ENCODE measurements at regions not wholly inside any gene's neighbourhood (a gene's known extent, or its start where the extent isn't known, plus 50 kb on each side); places are given as distances from the start of the nearest gene placed in this dataset.

DNA sequence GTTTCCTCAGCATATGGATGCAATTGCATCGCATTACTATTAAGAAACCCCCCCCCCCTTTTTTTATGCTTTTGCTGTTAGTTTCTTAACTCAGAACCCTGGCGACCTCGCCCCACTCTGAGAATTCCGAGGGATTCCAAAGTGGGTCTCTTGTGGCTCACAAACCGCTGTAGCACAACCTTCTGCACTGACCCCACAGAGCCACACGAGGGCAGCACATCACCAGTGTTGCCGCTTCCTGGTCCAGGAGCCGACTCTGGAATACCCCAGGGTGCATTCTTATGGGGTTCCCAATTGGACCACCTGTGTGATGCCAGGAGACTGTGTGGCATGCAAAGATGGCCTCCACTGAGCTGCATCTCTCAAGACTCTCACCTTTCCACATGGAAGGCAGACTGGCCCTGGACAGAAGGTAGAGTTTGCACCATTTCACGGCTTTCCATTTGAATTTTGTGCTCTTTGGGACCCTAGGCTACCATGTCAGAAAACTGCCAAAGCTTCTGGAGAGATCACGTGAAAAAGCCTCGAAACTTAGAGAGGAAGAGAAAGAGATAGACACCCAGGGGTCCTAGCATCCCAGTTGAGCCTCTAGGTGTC is 432.7 kb upstream of the ASIC2 start:
- no peaks in the 10 kb centered on the region for H3K36me3 ChIP-seq (replicated peaks)
- H3K4me1 ChIP-seq = no peaks in the 10 kb centered on the region
- H3K9me3 ChIP-seq = no peaks in the 10 kb centered on the region
- H3K27me3 ChIP-seq (ENCODE audit: low read depth) = peaks cover 2% of the 10 kb centered on the region; the same call in 1 of the 2 replicates
- no peak overlapping the region for H3K4me3 ChIP-seq
- in situ Hi-C loops (cut with MboI; ENCODE audit: low sequenced_read_pairs) = no loop called here
- DNase-seq (ENCODE audit: low spot score in 2 of 2) = peak in 1 of 2 experiments; percentile 65

DNA sequence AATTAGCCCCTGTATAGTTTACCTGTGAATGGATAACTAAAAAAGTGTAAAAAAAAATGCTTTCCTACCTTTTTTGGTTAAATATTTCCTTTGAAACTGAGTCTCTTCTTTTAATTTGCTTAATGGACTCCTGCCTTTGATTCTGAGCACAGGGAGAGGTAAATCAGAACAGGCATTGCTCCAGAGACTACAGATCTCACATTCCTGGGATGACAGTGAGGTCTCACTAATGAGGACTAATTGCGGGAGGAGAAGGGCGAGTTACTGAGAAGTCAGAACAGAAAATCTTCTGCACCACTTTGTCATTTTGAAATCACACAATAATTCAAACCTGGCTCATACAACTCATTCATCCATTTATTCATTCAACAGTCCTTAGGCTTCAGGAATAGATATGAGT is 437.0 kb upstream of the ASIC2 start:
- no peaks in the 10 kb centered on the region for H3K36me3 ChIP-seq (replicated peaks)
- H3K27me3 ChIP-seq (ENCODE audit: low read depth) = peaks cover 2% of the 10 kb centered on the region; the same call in 1 of the 2 replicates
- H3K9me3 ChIP-seq = no peaks in the 10 kb centered on the region
- H3K4me3 ChIP-seq = no peak overlapping the region
- no peak for DNase-seq (ENCODE audit: low spot score in 2 of 2)
- in situ Hi-C loops (cut with MboI; ENCODE audit: low sequenced_read_pairs) = no loop called here
- H3K4me1 ChIP-seq = no peaks in the 10 kb centered on the region

DNA sequence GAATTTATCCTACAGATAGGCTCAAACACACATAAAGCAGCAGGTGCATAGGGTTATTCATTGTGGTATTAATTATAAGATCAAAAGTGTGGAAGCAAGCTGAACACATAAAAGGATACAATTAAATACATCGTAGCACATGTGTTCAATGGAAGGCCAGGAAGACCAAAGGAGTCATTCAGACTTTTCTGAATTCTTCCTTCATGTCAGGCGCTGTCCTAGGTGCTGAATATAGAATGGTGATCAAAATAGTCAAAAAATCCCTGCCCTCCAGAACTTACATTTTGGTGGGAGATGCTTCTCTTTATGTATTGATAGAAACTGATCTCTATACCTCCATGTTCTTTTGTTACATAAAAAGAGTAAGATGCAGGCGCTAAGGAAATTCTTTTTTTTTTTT is 439.0 kb upstream of the ASIC2 start:
- Histone ChIP-seq H3K4me3 (no peak overlapping the region), H3K9me3 (no peaks in the 10 kb centered on the region), H3K27me3 (ENCODE audit: low read depth) (peaks cover 3% of the 10 kb centered on the region; the same call in 1 of the 2 replicates), H3K36me3 (replicated peaks) (no peaks in the 10 kb centered on the region), H3K4me1 (no peaks in the 10 kb centered on the region)
- in situ Hi-C loops (cut with MboI; ENCODE audit: low sequenced_read_pairs) = no loop called here
- no peak for DNase-seq (ENCODE audit: low spot score in 2 of 2)

DNA sequence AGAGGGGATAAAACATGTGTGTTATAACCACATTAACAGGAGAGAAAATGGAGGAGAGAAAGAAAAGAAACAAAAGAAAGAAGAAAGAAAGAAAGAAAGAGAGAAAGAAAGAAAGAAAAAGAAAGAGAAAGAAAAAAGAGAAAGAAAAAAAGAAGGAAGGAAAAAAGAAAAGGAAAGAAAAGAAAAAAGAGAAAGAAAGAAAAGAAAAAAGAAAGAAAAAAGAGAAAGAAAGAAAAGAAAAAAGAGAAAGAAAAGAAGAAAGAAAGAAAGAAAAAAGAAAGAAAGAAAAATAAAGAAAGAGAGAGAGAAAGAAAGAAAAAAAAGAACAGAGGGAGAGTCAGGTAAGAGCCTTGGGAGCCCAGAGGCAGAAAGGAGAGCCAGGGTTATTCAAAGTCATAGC is 446.6 kb upstream of the ASIC2 start:
- H3K36me3 ChIP-seq (replicated peaks) = no peaks in the 10 kb centered on the region
- in situ Hi-C loops (cut with MboI; ENCODE audit: low sequenced_read_pairs) = no loop called here
- H3K4me3 ChIP-seq = no peak overlapping the region
- H3K27me3 ChIP-seq (ENCODE audit: low read depth) = 0 out of 2 replicates have a peak, but pooled peaks cover 2% of the 10 kb centered on the region
- H3K9me3 ChIP-seq = no peaks in the 10 kb centered on the region
- no peaks in the 10 kb centered on the region for H3K4me1 ChIP-seq
- DNase-seq (ENCODE audit: low spot score in 2 of 2) = no peak

DNA sequence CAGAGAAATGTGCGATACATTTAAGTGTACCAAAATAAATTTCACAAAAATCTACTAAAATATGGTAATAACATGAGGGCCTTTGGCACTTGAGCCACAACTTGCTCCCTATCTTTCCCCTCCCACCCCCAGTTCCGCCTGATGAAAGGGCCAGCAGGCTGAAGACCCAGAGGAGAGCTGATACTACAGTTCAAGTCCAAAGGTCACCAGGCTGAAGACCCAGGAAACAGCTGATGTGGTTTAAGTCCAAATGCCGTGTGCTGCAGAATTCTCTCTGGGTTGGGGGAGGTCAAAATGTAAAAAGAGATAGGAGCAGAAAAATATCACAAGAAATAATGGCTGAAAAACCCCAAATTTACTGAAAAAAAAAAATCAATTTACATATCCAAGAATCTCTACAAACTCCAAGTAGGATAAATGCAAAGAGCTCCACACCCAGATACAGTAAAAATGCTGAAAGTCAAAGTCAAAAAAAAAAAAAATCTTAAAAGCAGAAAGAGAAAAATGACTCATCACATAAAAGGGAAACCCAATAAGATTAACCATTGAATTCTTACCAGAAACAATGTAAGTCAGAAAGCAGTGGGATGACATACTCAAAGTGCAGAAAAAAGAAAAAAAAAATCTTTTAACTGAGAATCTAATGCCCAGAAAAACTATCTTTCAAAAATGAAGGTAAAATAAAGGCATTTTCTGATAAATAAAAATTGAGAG is 452.1 kb upstream of the ASIC2 start:
- in situ Hi-C loops (cut with MboI; ENCODE audit: low sequenced_read_pairs) = no loop called here
- H3K4me3 ChIP-seq = no peak overlapping the region
- no peaks in the 10 kb centered on the region for H3K27me3 ChIP-seq (ENCODE audit: low read depth)
- DNase-seq (ENCODE audit: low spot score in 2 of 2) = no peak
- H3K9me3 ChIP-seq = no peaks in the 10 kb centered on the region
- H3K4me1 ChIP-seq = no peaks in the 10 kb centered on the region; the same call in 1 of the 2 replicates
- no peaks in the 10 kb centered on the region for H3K36me3 ChIP-seq (replicated peaks)

DNA sequence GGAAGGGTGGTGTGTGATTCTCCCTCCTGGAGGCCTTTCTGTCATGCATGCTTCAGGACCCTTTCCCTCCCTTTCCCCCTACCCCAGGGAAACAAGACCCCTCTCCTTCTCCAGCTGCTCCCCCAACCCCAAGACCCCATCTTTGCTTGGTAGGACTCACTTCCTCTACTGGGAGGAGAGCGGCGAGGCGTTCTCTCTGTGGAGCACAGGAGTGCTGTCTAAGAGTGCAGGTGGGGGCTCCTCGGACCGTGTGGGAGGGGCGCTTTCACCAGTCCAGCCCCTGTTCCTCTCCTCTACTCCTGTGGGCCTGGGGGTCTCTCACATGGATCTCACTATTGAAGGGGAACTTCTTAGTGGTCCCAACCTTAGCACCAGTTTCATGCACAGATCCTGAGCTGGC is 456.1 kb upstream of the ASIC2 start:
- H3K4me3 ChIP-seq = no peak overlapping the region
- no peaks in the 10 kb centered on the region for H3K9me3 ChIP-seq
- in situ Hi-C loops (cut with MboI; ENCODE audit: low sequenced_read_pairs) = no loop called here
- 0 out of 2 replicates have a peak, but pooled peaks cover 2% of the 10 kb centered on the region for H3K27me3 ChIP-seq (ENCODE audit: low read depth)
- peaks cover 10% of the 10 kb centered on the region for H3K4me1 ChIP-seq
- DNase-seq (ENCODE audit: low spot score in 2 of 2) = no peak
- no peaks in the 10 kb centered on the region for H3K36me3 ChIP-seq (replicated peaks)

DNA sequence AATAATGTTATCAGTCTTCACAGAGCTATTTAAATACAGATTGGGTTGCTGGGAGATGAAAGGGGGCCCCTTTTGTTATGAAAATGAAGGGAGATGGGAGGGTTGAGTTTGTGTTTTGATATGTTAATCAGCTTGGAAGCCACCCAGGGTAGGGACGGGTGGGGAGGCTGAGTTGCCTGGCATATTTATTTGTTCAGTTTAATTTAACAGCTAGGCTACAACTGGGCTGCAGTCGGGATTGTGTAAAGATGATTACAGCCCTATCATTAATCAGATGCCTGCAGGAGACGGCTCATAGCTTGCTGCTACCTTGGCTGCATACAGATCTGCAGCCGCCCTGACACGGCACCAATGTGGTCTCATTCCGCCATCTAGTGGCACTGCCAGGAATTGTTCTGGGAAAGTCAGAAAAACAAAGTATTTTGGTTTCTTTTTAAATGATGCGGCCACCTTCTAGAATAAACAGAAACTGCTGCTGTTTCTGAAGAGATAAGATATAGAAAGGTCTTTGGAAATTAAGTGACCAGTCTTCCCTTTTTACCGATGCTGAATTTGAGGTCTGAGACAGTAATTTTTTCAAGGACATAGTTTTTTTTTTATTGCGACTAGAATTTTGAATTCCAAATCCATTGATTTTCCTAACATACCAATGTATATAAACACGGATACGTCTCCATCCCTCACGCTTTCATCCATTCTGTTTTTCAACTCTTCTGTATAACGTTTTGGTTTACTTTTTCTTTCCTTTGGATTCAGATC is 458.0 kb upstream of the ASIC2 start:
- no peaks in the 10 kb centered on the region for H3K36me3 ChIP-seq (replicated peaks)
- H3K27me3 ChIP-seq (ENCODE audit: low read depth) = 0 out of 2 replicates have a peak, but pooled peaks cover 2% of the 10 kb centered on the region
- in situ Hi-C loops (cut with MboI; ENCODE audit: low sequenced_read_pairs) = no loop called here
- H3K9me3 ChIP-seq = no peaks in the 10 kb centered on the region
- peak; percentile 79 to 81 for DNase-seq (ENCODE audit: low spot score in 2 of 2)
- H3K4me1 ChIP-seq = peaks cover 10% of the 10 kb centered on the region
- H3K4me3 ChIP-seq = no peak overlapping the region

DNA sequence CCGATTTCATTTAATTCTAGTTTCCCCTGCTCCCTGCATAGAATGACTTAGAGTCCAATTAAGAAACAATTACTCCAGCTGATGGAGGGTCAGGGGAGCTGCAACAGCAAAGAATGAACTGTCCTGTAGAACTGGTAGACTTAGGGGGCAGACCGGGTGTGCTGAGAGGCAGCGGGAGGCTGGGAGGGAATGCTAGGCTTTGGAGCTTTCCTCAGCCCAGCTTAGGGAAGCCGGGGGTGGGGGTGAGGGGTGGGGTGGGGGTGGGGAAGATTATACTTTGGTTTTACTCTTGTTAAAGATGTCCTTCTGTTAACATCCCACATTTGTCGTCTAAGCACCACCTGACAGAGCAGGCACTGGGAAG is 458.6 kb upstream of the ASIC2 start:
- H3K4me3 ChIP-seq = no peak overlapping the region
- H3K9me3 ChIP-seq = no peaks in the 10 kb centered on the region
- H3K36me3 ChIP-seq (replicated peaks) = no peaks in the 10 kb centered on the region
- DNase-seq (ENCODE audit: low spot score in 2 of 2) = no peak
- in situ Hi-C loops (cut with MboI; ENCODE audit: low sequenced_read_pairs) = no loop called here
- peaks cover 10% of the 10 kb centered on the region for H3K4me1 ChIP-seq
- H3K27me3 ChIP-seq (ENCODE audit: low read depth) = 0 out of 2 replicates have a peak, but pooled peaks cover 2% of the 10 kb centered on the region

DNA sequence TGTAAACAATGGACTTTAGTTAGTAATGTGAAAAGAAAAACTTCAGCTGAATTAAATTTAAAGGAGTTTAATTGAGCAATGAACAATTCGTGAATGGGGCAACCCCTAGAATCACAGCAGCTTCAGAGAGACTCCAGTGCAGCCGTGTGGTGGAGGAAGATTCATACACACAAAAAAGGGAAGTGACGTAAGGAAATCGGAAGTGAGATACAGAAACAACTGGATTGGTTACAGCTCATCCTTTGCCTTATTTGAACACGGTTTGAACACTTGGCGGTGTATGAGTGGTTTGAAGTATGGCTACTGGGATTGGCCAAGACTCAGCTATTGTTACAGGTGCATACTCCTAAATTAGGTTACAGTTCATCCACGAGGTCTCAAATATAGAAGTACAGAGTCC is 460.4 kb upstream of the ASIC2 start:
- in situ Hi-C loops (cut with MboI; ENCODE audit: low sequenced_read_pairs) = no loop called here
- Histone ChIP-seq H3K36me3 (replicated peaks) (no peaks in the 10 kb centered on the region), H3K4me1 (peaks cover 10% of the 10 kb centered on the region), H3K9me3 (no peaks in the 10 kb centered on the region), H3K4me3 (no peak overlapping the region), H3K27me3 (ENCODE audit: low read depth) (0 out of 2 replicates have a peak, but pooled peaks cover 2% of the 10 kb centered on the region)
- DNase-seq (ENCODE audit: low spot score in 2 of 2) = no peak

DNA sequence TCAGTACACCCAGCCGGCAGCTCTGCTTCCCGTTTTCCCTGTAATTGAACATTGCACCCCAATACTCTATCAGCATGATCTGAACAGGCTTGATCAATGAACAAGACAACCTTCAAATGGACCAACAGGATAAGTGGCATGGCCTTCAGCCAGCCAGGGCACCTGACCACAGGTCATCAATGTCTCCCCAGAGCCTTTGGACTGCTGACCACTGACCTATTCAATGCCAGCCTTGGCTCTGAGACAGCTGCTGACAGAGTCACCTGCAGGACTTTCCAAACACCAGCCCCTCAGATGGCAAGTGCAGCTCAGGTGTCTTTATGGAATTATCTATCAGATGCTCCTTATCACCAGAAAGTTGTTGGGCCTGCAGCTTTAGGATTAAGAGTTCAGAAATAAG is 462.9 kb upstream of the ASIC2 start:
- H3K27me3 ChIP-seq (ENCODE audit: low read depth) = 0 out of 2 replicates have a peak, but pooled peaks cover 2% of the 10 kb centered on the region
- H3K9me3 ChIP-seq = no peaks in the 10 kb centered on the region
- in situ Hi-C loops (cut with MboI; ENCODE audit: low sequenced_read_pairs) = no loop called here
- no peak for DNase-seq (ENCODE audit: low spot score in 2 of 2)
- no peaks in the 10 kb centered on the region for H3K36me3 ChIP-seq (replicated peaks)
- H3K4me3 ChIP-seq = no peak overlapping the region
- peaks cover 3% of the 10 kb centered on the region for H3K4me1 ChIP-seq

DNA sequence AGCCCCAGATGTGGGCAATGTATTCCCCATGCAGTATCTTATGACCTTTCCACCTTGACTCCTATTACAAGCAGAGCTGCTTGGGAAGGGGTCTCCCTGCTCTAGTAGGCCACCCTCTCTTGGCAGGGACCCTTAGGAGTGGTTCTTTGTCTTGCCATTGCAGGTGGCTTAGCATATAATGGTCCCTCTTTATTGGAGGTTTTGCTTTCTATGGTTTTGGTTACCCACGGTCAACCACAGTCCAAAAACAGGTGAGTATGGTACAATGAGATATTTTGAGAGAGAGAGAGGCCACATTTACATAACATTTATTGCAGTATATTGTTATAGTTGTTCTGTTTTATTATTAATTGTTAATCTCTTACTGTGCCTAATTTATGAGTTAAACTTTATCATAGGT is 472.8 kb upstream of the ASIC2 start:
- Histone ChIP-seq H3K36me3 (replicated peaks) (no peaks in the 10 kb centered on the region), H3K27me3 (ENCODE audit: low read depth) (no peaks in the 10 kb centered on the region), H3K4me3 (no peak overlapping the region), H3K4me1 (no peaks in the 10 kb centered on the region), H3K9me3 (no peaks in the 10 kb centered on the region)
- in situ Hi-C loops (cut with MboI; ENCODE audit: low sequenced_read_pairs) = no loop called here
- DNase-seq (ENCODE audit: low spot score in 2 of 2) = no peak

DNA sequence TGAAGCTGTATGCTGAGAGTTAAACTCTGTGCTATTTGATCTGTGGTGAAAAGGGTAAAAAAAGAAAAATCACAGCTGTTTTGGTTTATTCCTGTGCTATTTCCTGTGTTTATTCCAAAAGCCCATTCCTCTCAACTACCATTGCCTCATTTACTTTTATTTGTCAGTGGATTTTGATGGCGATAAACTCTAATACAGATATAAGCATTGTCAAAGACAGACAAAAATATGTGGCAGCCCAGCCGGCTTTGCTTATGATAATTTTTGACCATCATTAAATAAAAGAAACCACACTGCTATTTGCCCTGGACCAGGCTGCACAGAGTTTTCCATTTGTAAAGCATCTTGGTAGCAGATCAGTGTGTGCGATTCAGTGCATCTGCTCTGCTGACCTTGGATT is 473.6 kb upstream of the ASIC2 start:
- H3K9me3 ChIP-seq = no peaks in the 10 kb centered on the region
- H3K4me3 ChIP-seq = no peak overlapping the region
- in situ Hi-C loops (cut with MboI; ENCODE audit: low sequenced_read_pairs) = no loop called here
- H3K4me1 ChIP-seq = no peaks in the 10 kb centered on the region
- no peak for DNase-seq (ENCODE audit: low spot score in 2 of 2)
- H3K36me3 ChIP-seq (replicated peaks) = no peaks in the 10 kb centered on the region
- no peaks in the 10 kb centered on the region for H3K27me3 ChIP-seq (ENCODE audit: low read depth)

DNA sequence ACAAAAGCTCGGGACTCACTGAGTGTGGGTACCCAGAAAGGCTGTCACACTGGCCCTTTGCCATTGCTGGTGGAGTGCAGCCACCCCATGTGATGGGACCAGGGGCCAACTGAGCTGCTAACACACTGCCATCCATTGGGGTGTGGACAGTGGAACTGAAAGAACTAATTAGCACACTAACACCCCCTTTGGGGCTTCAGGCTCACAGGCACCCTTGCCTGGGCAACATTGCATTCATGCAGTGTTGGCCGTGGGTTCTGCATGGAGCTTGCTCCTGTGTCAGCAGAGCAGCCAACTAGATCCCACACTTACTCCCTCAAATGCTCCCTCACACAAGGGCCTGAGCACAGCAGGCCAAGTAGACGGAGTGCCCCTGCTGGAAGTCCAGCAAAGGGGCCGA is 476.0 kb upstream of the ASIC2 start:
- DNase-seq (ENCODE audit: low spot score in 2 of 2) = no peak
- no peaks in the 10 kb centered on the region for H3K36me3 ChIP-seq (replicated peaks)
- H3K4me1 ChIP-seq = no peaks in the 10 kb centered on the region
- in situ Hi-C loops (cut with MboI; ENCODE audit: low sequenced_read_pairs) = no loop called here
- H3K4me3 ChIP-seq = no peak overlapping the region
- H3K27me3 ChIP-seq (ENCODE audit: low read depth) = no peaks in the 10 kb centered on the region
- no peaks in the 10 kb centered on the region for H3K9me3 ChIP-seq

DNA sequence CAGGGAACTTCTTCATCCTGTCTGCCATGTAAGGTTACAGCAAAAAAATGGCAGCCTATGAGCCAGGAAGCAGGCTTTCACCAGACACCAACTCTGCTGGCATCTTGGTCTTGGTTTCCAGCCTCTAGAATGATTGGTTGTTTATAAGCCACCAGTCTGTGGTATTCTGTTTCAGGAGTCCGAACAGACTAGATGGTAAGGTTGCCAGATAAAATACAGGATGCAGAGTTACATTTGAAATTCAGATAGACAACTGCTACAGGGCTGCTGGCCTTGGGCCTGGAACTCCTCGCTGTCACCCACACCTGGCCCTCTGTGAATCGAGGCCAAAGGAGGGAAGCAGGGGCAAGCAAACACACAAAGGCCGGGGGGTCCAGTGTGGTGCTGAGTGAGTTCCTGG is 478.8 kb upstream of the CCL2 start:
- Histone ChIP-seq H3K4me1 (no peaks in the 10 kb centered on the region), H3K4me3 (no peak overlapping the region), H3K27me3 (ENCODE audit: low read depth) (no peaks in the 10 kb centered on the region), H3K9me3 (no peaks in the 10 kb centered on the region), H3K36me3 (replicated peaks) (no peaks in the 10 kb centered on the region)
- DNase-seq (ENCODE audit: low spot score in 2 of 2) = no peak
- in situ Hi-C loops (cut with MboI; ENCODE audit: low sequenced_read_pairs) = loop anchor here (25.0 kb wide), 3 partner anchors 161 to 586 kb away; partner anchors contain the start of genes CCL1 and CCL13

Data from HAP-1 (cell line).